Right lobe of liver (tissue), 6 donors: ENCODE measurements at regions not wholly inside any gene's neighbourhood (a gene's known extent, or its start where the extent isn't known, plus 50 kb on each side); places are given as distances from the start of the nearest gene placed in this dataset.

Experiments
- ATAC-seq, 4 donors: fragments of 200-7000 bp; cut with Tn5 transposase; one replicate each; pipeline ENCODE4 v1.9.1; 2020; ENCODE audit warnings: mild to moderate bottlenecking in 4 of 4, moderate library complexity in 4 of 4
- DNase-seq, 3 donors: peaks; one replicate each; pipeline ENCODE4 v3.0.0-alpha.2; 2020
- H3K27ac ChIP-seq, 3 donors: fragments of 200-600 bp; one replicate each; pipeline ENCODE4 v1.8.0; 2022
- H3K27me3 ChIP-seq, 2 donors: fragments of 200-600 bp; one replicate each; pipeline ENCODE4 v1.8.0; 2022
- H3K36me3 ChIP-seq, 4 donors: fragments of 200-600 bp; sonication (generic) in 1 of 4; one replicate each; pipeline versions ENCODE4 v1.5.1 to v1.8.0; 2017 to 2022; ENCODE audit warnings: control low read depth in 1 of 4
- H3K4me1 ChIP-seq, 4 donors: fragments of 200-600 bp; sonication (generic) in 1 of 4; one replicate each; pipeline versions ENCODE4 v1.5.1 to v1.8.0; 2017 to 2022; ENCODE audit warnings: control low read depth in 1 of 4
- H3K4me3 ChIP-seq, 3 donors: fragments of 200-600 bp; one replicate each; pipeline ENCODE4 v1.8.0; 2022
- H3K9me3 ChIP-seq, 4 donors: fragments of 200-600 bp; sonication (generic) in 1 of 4; one replicate each; pipeline versions ENCODE4 v1.5.1 to v1.8.0; 2017 to 2022; ENCODE audit warnings: control low read depth in 1 of 4
- CTCF ChIP-seq, 4 donors: fragments of 200-600 bp in 3 of 4; fragments of 450-650 bp in 1 of 4; IDR thresholded peaks; one replicate each; pipeline versions ENCODE4 v1.5.1 to v1.8.0; 2016 to 2022; ENCODE audit warnings: antibody characterized with exemption in 4 of 4, mild to moderate bottlenecking in 2 of 4
- POLR2A ChIP-seq: fragments of 450-650 bp; IDR thresholded peaks from one replicate; pipeline ENCODE4 v1.6.1; 2017; ENCODE audit warnings: antibody characterized with exemption, mild to moderate bottlenecking
- WGBS: methylation state at CpG from one replicate; pipeline ENCODE4 v1.1.6; 2018; ENCODE audit warnings: low coverage, low lambda C conversion rate; ENCODE audit not compliant: insufficient coverage; ENCODE audit errors: missing lambda C conversion rate; 5-methylcytosine and 5-hydroxymethylcytosine counted together
- intact Hi-C, 2 donors: fragments of 100-400 bp; cut with DNase I; formaldehyde crosslinking; loops; one replicate each; pipeline versions ENCODE4 v1.11.2 to v1.14.1; 2022
- donor health status: DM: no; HTN: yes; CAD: no.
- donor health status: DM: no; HTN: no; CAD: no.
- donor health status: DM: no; HTN: no; CAD: no.
- donor health status: DM: no; HTN: yes; CAD: no.
- donor health status: DM: no; HTN: yes; CAD: no.

GRCh38 chr6:4655196-4656025 lies 120.8 kb upstream of the CDYL start:
- ATAC-seq = no peak
- DNase-seq = no peak
- no peaks in the 10 kb centered on the region for H3K4me1 ChIP-seq

DNA sequence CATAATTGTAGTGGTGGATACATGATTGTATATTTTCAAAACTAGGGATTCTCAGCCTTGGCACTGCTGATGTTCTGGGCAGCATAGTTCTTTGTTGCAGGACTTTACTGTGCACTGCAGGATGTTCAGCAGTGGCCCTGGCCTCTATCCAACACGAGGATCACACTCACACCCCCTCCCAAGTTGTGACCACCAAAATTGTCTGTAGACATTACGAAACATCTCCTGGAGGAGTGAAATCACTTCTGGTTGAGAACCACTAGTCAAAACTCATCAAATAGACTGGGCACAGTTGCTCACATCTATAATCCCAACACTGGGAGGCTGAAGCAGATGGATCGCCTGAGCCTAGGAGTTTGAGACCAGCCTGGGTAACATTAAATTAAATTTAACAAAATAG lies 123.1 kb upstream of the CDYL start:
- no peak for DNase-seq
- intact Hi-C loops = no loop called here
- no peak overlapping the region for H3K27ac ChIP-seq
- WGBS = 57% methylated on average over 3 of the region's 3 CpGs
- no peaks in the 10 kb centered on the region for H3K27me3 ChIP-seq
- no peak overlapping the region for H3K4me3 ChIP-seq
- no peaks in the 10 kb centered on the region for H3K9me3 ChIP-seq
- H3K4me1 ChIP-seq = no peaks in the 10 kb centered on the region
- TF ChIP-seq CTCF (IDR thresholded peaks at IDR 0.05) = no peak
- no peak for TF ChIP-seq POLR2A
- no peaks in the 10 kb centered on the region for H3K36me3 ChIP-seq
- no peak for ATAC-seq

More at GRCh38 chr6:4655196-4656025, 120.8 kb upstream of the CDYL start:
- intact Hi-C loops = no loop called here
- H3K27me3 ChIP-seq = no peaks in the 10 kb centered on the region
- no peak for TF ChIP-seq CTCF (IDR thresholded peaks at IDR 0.05)
- no peak for TF ChIP-seq POLR2A
- no peaks in the 10 kb centered on the region for H3K36me3 ChIP-seq
- H3K27ac ChIP-seq = no peak overlapping the region
- 32% methylated on average over 12 of the region's 12 CpGs for WGBS
- no peak overlapping the region for H3K4me3 ChIP-seq
- no peaks in the 10 kb centered on the region for H3K9me3 ChIP-seq

DNA sequence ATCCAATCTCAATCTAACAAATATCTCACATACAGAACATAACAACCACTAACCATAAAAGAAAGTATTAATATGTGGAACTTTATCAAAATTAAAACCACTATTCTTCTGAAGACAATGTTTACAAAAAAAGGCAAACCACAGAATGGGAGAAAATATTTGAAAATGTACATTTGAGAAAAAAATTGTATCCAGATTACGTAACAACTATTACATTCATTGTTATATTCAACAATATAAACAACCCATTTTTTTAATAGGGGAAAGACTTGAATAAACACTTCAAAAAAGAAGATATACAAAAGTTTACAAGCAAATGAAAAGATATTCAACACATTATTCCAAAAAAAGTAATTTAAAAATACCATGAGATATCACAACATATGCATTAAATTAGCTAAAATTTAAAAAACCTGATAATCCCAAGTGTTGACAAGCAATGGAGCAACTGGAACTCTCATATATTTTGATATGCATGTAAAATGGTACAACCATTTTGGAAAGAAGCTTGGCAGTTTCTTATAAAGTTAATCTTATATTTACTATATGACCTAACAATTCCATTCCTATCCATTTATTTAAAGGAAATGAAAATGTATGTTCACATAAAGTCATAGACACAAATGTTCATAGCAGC lies 124.3 kb upstream of the CDYL start:
- no peaks in the 10 kb centered on the region for H3K9me3 ChIP-seq
- WGBS = 44% methylated on average over 1 of the region's 1 CpG
- intact Hi-C loops = no loop called here
- no peak for ATAC-seq
- H3K4me3 ChIP-seq = no peak overlapping the region
- no peaks in the 10 kb centered on the region for H3K36me3 ChIP-seq
- no peaks in the 10 kb centered on the region for H3K27me3 ChIP-seq
- no peaks in the 10 kb centered on the region for H3K4me1 ChIP-seq
- no peak for DNase-seq
- H3K27ac ChIP-seq = no peak overlapping the region
- TF ChIP-seq POLR2A (no peak), CTCF (IDR thresholded peaks at IDR 0.05) (no peak)

DNA sequence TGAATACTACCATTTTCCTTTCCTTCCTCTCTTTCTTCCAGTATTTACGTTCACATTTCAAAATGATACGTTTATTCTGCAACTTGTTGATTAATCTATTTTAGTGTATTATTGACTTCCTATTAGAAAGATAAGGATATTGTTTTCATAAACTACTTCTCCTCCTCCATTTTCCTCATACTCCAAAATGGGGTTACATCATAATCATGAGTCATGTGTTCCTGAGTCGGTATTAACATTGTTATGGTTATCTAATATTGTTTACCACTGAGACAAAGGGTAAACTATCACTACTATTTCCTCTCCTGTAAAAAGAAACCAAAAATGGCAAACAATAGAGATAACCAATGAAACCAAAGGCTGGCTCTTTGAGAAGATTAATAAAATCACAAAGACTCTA lies 126.5 kb upstream of the CDYL start:
- Histone ChIP-seq H3K27me3 (no peaks in the 10 kb centered on the region), H3K27ac (no peak overlapping the region), H3K36me3 (no peaks in the 10 kb centered on the region), H3K4me3 (no peak overlapping the region), H3K9me3 (no peaks in the 10 kb centered on the region), H3K4me1 (no peaks in the 10 kb centered on the region)
- ATAC-seq = peak in 2 of 4 donors; percentile 35 to 55
- no peak for DNase-seq
- WGBS = 44% methylated on average over 3 of the region's 3 CpGs
- intact Hi-C loops = no loop called here
- TF ChIP-seq POLR2A = no peak
- no peak for TF ChIP-seq CTCF (IDR thresholded peaks at IDR 0.05)
